ENCODE measurements at regions not wholly inside any gene's neighbourhood (a gene's known extent, or its start where the extent isn't known, plus 50 kb on each side); places are given as distances from the start of the nearest gene placed in this dataset.

- no peak for TF ChIP-seq POLR2A (IDR thresholded peaks at IDR 0.05)
- TF ChIP-seq, protein P1, sequence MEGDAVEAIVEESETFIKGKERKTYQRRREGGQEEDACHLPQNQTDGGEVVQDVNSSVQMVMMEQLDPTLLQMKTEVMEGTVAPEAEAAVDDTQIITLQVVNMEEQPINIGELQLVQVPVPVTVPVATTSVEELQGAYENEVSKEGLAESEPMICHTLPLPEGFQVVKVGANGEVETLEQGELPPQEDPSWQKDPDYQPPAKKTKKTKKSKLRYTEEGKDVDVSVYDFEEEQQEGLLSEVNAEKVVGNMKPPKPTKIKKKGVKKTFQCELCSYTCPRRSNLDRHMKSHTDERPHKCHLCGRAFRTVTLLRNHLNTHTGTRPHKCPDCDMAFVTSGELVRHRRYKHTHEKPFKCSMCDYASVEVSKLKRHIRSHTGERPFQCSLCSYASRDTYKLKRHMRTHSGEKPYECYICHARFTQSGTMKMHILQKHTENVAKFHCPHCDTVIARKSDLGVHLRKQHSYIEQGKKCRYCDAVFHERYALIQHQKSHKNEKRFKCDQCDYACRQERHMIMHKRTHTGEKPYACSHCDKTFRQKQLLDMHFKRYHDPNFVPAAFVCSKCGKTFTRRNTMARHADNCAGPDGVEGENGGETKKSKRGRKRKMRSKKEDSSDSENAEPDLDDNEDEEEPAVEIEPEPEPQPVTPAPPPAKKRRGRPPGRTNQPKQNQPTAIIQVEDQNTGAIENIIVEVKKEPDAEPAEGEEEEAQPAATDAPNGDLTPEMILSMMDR (IDR thresholded peaks at IDR 0.05) = no peak
Observed at GRCh38 chr9:129280623-129281271, 102.7 kb upstream of the IER5L start.

All from heart left ventricle (tissue), 13 donors.